HUES6 (cell line): ENCODE measurements at regions not wholly inside any gene's neighbourhood (a gene's known extent, or its start where the extent isn't known, plus 50 kb on each side); places are given as distances from the start of the nearest gene placed in this dataset.

ENCODE experiments used
- H3K27ac ChIP-seq: 2 replicates; pipeline ENCODE4 v1.7.0; 2013; ENCODE audit warnings: low read depth, mild to moderate bottlenecking, low read length, inconsistent platforms
- H3K27me3 ChIP-seq: 2 replicates; pipeline ENCODE4 v1.6.1; 2013; ENCODE audit warnings: low read length; ENCODE audit not compliant: control insufficient read depth, insufficient read depth
- H3K36me3 ChIP-seq: 2 replicates; pipeline ENCODE4 v1.6.1; 2013; ENCODE audit warnings: low read length; ENCODE audit not compliant: control insufficient read depth, insufficient read depth
- H3K4me1 ChIP-seq: 2 replicates; pipeline ENCODE4 v1.6.1; 2013; ENCODE audit warnings: low read length; ENCODE audit not compliant: control insufficient read depth, insufficient read depth
- H3K4me3 ChIP-seq: 2 replicates; pipeline ENCODE4 v1.5.1; 2013; ENCODE audit warnings: low read depth, low read length
- H3K9ac ChIP-seq: one replicate; pipeline ENCODE4 v1.6.1; 2013; ENCODE audit warnings: mild to moderate bottlenecking, low read length
- H3K9me3 ChIP-seq: 2 replicates; pipeline ENCODE4 v1.6.1; 2013; ENCODE audit warnings: low read depth, low read length; ENCODE audit not compliant: control insufficient read depth, insufficient read depth

DNA sequence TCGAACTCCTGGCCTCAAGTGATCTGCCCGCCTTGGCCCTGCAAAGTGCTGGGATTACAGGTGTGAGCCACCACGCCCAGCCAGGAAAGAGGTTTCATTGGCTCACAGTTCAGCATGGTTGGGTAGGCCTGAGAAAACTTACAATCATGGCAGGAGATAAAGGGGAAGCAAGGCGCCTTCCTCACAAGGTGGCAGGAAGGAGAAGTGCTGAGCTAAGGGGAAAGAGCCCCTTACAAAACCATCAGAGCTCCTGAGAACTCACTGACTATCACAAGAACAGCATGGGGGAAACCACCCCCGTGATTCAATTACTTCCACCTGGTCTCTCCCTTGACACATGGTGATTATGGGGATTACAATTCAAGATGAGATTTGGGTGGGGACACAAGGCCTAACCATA is 411.7 kb upstream of the ZFHX3 start:
- no peak overlapping the region for H3K27ac ChIP-seq
- no peaks in the 10 kb centered on the region for H3K36me3 ChIP-seq
- H3K4me1 ChIP-seq, result peaks cover 7% of the 10 kb centered on the region; the same call in 1 of the 2 replicates
- no peaks in the 10 kb centered on the region for H3K27me3 ChIP-seq
- peaks cover 16% of the 10 kb centered on the region for H3K9me3 ChIP-seq
- H3K4me3 ChIP-seq, result no peak overlapping the region
- no peak overlapping the region for H3K9ac ChIP-seq

DNA sequence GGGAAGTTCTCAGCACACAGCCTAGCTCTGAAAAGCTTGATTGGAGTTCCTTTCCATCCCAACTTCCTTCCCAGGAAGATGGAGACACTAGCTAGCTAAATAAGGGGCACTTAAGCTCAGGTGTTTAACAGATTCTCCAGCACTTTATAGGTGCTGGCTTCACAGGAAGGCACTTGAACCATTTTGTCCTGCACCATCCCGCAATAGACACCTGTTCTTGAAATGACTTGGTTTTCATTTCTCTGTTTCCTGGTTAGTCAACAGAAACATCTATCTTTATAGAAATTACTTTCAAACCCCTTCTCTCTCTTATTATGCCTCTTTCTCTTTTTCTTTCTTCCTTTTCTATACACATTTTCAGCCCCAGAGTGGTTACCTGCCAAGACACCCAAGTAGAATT is 409.9 kb upstream of the ZFHX3 start:
- Histone ChIP-seq H3K36me3 (no peaks in the 10 kb centered on the region), H3K27me3 (no peaks in the 10 kb centered on the region), H3K9ac (no peak overlapping the region), H3K4me3 (no peak overlapping the region), H3K9me3 (peaks cover 26% of the 10 kb centered on the region), H3K27ac (no peak overlapping the region), H3K4me1 (peaks cover 12% of the 10 kb centered on the region; the same call in 1 of the 2 replicates)

DNA sequence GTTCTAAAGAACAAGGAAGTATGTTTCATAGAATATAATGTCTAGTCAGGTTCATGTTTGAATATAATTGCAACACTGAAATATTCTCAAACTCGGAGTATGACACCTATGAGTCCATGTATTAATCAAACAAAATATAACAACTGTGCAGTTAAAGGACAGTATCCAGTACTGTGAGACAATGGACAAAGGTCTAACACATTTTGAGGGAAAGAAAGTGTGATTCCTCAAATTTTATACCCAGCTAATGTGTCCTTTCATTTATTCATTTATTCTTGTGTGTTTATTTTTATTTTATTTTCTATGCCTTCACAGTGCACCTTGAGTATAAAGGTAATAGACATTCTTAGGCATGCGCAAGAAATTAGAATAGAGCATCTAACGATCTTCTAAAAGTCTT is 401.0 kb upstream of the ZFHX3 start:
- peaks cover under 1% of the 10 kb centered on the region; the same call in 1 of the 2 replicates for H3K4me1 ChIP-seq
- H3K9me3 ChIP-seq, result peaks cover 25% of the 10 kb centered on the region
- no peaks in the 10 kb centered on the region for H3K27me3 ChIP-seq
- H3K4me3 ChIP-seq, result no peak overlapping the region
- H3K36me3 ChIP-seq, result no peaks in the 10 kb centered on the region
- no peak overlapping the region for H3K27ac ChIP-seq
- no peak overlapping the region for H3K9ac ChIP-seq

DNA sequence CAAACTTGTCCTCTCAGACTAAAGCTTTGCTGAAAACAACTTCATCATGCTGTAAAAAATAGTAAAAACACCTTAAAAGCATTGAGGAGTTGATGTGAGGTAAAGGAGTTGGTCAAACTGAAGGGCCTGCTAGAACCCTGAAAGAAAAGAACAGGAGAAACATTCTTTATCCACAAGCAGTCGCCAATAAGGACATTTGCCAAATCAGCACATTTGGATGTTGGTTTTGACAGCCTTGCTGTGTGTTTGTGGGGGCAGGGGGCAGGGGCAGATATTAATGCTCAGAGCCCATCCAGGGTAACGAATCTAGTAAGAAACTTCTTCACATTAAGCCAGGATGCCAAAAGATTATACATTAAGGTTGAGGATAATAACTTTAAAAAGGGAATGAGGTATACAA is 399.9 kb upstream of the ZFHX3 start:
- Histone ChIP-seq H3K9me3 (peaks cover 16% of the 10 kb centered on the region), H3K27me3 (no peaks in the 10 kb centered on the region), H3K27ac (no peak overlapping the region), H3K4me3 (no peak overlapping the region), H3K9ac (no peak overlapping the region), H3K36me3 (no peaks in the 10 kb centered on the region), H3K4me1 (no peaks in the 10 kb centered on the region)

DNA sequence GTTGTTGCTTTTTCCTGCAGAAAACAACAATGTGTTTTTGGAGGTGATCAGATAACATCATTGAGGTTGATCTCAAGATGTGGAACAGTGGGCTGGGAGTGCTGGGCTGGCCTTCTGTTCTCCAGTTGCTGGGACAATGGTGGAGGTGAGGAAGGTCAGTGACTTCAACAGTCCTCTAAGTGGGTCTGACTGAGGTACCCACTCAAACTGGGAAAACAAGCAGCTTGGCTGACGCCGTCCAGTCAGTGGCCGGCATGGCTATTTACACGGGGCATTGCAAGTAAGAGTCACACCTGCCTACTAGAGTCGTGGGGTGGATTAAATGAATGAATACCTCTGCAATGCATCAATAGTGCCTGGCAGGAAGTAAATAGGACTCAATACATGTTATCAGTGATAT is 386.7 kb upstream of the ZFHX3 start:
- Histone ChIP-seq H3K27ac (no peak overlapping the region), H3K4me3 (no peak overlapping the region), H3K4me1 (0 out of 2 replicates have a peak, but pooled peaks cover 6% of the 10 kb centered on the region), H3K9me3 (no peaks in the 10 kb centered on the region), H3K9ac (no peak overlapping the region), H3K36me3 (no peaks in the 10 kb centered on the region), H3K27me3 (no peaks in the 10 kb centered on the region)

DNA sequence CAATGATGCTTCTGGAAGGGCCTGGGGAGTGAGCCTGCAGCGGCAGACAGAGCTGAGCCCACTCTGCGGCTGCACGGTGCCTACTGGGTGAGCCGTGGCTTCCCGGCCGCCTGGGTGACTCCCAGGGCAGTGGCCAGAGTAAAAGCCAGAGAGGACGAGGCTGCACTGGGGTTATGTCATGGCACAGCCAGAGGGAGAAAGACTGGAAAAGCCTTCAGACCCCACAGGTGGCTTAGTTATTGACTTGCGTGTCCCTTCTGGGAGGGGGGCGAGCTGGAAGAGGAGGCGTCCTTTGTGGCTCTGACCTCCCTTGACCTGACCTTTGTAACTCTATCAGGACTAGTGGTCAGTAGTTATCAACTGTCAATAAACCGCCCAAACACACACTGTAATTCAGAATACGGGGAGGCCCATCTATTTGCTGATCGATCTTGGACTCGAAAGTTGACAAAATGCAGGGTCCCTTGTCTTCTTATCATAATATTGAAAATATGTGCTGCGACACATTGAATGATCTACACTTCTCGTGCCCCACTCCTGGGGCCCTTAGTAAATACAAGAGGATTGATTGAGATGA is 385.9 kb upstream of the ZFHX3 start:
- Histone ChIP-seq H3K36me3 (no peaks in the 10 kb centered on the region), H3K27me3 (no peaks in the 10 kb centered on the region), H3K9ac (no peak overlapping the region), H3K27ac (no peak overlapping the region), H3K4me1 (0 out of 2 replicates have a peak, but pooled peaks cover 6% of the 10 kb centered on the region), H3K4me3 (no peak overlapping the region), H3K9me3 (no peaks in the 10 kb centered on the region)

DNA sequence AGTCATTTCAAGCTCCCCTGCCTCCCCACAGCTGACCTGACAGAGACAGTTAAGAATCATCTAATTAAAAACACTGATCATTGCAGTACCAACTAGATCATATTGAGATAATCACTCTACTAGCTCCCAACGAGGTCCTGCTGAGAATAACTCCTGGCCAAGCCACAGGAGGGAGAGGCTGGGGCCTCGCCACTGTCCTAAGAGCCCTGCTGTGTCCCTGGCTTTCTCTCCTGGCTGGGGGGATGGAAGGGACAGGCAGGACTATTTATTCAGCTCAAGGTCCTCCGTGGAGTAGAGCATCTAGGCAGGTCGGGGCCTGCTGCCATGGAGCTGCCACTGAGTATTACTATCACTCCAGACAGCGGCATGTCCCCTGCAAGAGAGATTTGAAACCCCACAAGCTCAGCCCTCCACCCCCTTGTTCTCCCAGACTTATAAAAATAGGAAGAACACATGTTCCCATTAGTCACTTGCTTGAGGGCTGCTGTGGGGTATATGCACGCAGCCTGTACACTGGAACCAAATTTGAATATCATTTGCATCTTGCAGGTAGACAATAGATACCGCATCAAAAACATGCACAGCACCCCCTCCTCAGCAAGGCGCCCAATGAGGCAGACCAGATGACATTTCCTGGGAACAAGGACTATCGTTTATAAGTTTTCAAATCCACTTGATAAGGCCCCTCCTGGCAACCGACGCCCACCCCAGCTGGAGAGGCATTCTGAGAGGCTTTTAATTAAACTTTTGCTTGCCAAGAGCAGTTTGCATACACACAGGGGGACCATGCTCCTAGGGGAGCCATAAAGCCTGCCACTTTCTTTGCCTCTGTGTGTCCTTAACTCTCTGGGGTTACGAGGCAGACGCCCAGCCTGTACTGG is 385.2 kb upstream of the ZFHX3 start:
- no peaks in the 10 kb centered on the region for H3K27me3 ChIP-seq

DNA sequence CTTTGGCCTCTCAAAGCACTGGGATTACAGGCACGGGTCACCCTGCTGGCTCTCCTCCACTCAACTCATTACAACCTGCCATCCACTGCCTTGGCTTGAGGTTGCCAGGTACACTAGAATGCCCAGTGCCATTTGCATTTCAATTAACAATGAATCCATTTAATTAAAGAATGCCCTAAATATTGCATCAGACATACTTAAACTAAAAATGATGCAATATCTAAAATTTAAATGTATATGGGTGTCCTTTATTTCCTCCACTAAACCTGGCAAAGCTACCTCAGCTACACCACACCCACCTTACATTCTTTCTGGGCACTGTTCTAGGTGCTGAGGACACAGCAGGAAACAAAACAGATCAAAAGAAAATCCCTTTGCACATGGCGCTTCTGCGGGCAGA is 382.2 kb upstream of the ZFHX3 start:
- Histone ChIP-seq H3K27ac (no peak overlapping the region), H3K4me3 (no peak overlapping the region), H3K4me1 (0 out of 2 replicates have a peak, but pooled peaks cover 6% of the 10 kb centered on the region), H3K9me3 (no peaks in the 10 kb centered on the region), H3K27me3 (no peaks in the 10 kb centered on the region), H3K36me3 (no peaks in the 10 kb centered on the region), H3K9ac (no peak overlapping the region)

More for the DNA sequence above, 385.2 kb upstream of the ZFHX3 start:
- Histone ChIP-seq H3K4me1 (0 out of 2 replicates have a peak, but pooled peaks cover 6% of the 10 kb centered on the region), H3K36me3 (no peaks in the 10 kb centered on the region), H3K9me3 (no peaks in the 10 kb centered on the region), H3K27ac (no peak overlapping the region), H3K4me3 (no peak overlapping the region), H3K9ac (no peak overlapping the region)

DNA sequence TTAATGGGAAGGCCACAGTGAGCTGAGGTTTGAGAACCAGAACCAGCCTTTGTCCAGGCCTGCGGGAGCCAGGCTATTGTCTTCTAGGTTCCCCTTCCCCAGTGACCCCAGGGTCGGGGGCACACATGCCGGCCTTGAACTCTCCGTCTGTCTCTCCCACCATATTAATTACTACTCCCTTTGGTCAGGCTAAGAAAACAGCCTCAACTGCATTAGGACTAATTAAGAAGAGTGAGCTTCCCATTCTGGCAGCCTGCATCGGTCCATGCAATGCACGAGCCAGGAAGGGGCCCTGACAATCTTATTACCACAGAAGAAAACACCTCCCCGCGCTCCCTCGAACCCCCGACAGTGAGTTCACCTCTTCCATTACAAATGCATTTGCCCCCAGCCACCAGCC is 380.2 kb upstream of the ZFHX3 start:
- H3K4me1 ChIP-seq, result 0 out of 2 replicates have a peak, but pooled peaks cover under 1% of the 10 kb centered on the region
- no peaks in the 10 kb centered on the region for H3K27me3 ChIP-seq
- no peaks in the 10 kb centered on the region for H3K36me3 ChIP-seq
- H3K27ac ChIP-seq, result no peak overlapping the region
- H3K9ac ChIP-seq, result no peak overlapping the region
- no peaks in the 10 kb centered on the region for H3K9me3 ChIP-seq
- H3K4me3 ChIP-seq, result no peak overlapping the region

DNA sequence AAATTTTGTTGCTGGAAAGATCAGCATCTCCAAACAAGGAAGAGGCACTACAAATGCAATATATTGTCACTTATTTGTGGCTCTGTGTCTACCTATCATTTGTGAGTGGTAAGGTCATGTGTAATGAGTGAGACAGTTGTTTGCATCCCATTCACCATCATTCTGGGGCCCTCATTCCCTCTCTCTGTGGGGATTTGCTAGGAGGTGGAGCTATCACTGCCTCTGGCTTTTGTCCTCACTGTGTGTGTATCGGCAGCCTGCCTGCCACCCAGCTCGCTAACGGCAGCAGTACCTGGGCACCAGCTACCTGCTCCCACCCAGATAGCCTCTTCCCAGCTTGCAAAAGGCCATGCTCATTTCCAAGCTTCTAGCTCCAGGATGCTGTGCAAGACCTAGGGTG is 379.2 kb upstream of the ZFHX3 start:
- H3K36me3 ChIP-seq, result no peaks in the 10 kb centered on the region
- H3K4me3 ChIP-seq, result no peak overlapping the region
- H3K9ac ChIP-seq, result no peak overlapping the region
- H3K9me3 ChIP-seq, result no peaks in the 10 kb centered on the region
- H3K4me1 ChIP-seq, result no peaks in the 10 kb centered on the region
- H3K27me3 ChIP-seq, result no peaks in the 10 kb centered on the region
- H3K27ac ChIP-seq, result no peak overlapping the region

DNA sequence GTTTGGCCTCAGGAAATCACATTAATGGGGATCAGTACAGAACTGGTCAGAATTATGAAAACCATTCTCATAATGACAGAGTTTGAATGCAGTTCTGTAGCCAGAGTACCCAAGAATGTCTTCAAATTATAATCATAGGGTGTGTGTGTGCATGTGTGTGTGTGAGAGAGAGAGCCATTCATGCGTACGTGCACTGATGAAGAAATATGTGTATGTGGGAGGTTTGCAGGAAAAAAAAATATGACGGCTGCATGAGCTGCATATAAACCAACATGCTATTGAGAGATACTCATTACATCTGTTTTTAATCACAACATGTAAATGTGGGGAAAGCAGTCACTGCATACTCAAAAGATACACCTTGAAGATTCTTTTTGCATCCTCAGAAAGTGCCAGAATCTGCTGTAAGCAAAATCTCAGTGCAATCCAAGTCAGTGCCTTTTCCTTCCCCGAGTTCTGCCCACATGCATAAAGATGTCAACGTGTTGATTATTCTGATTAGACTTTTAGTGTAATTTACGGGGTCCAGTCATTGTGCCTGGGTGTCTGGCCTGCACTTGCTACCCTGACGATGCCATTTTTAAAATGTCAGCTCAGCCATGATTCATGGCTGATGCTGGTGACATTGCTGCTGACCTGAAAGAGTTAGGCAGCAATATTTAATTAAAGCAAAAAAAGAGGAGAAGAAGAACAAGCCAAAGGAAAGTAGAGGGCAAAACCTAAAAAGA is 378.7 kb upstream of the ZFHX3 start:
- no peaks in the 10 kb centered on the region for H3K27me3 ChIP-seq
- H3K9me3 ChIP-seq, result no peaks in the 10 kb centered on the region
- no peaks in the 10 kb centered on the region for H3K4me1 ChIP-seq
- no peaks in the 10 kb centered on the region for H3K36me3 ChIP-seq
- H3K9ac ChIP-seq, result no peak overlapping the region
- H3K27ac ChIP-seq, result no peak overlapping the region
- H3K4me3 ChIP-seq, result no peak overlapping the region
